HG02973 (cell line): ENCODE measurements at regions not wholly inside any gene's neighbourhood (a gene's known extent, or its start where the extent isn't known, plus 50 kb on each side); places are given as distances from the start of the nearest gene placed in this dataset.
"Not testable (repeated sequence)": the region's sequence is repeated elsewhere in the genome, so short reads cannot be mapped to it uniquely, and the experiment has no call there.

Experiments
- ATAC-seq: cut with Tn5 transposase; IDR thresholded peaks from one replicate; pipeline ENCODE4 v1.9.1; 2021; ENCODE audit warnings: moderate library complexity; ENCODE audit not compliant: unreplicated experiment

DNA sequence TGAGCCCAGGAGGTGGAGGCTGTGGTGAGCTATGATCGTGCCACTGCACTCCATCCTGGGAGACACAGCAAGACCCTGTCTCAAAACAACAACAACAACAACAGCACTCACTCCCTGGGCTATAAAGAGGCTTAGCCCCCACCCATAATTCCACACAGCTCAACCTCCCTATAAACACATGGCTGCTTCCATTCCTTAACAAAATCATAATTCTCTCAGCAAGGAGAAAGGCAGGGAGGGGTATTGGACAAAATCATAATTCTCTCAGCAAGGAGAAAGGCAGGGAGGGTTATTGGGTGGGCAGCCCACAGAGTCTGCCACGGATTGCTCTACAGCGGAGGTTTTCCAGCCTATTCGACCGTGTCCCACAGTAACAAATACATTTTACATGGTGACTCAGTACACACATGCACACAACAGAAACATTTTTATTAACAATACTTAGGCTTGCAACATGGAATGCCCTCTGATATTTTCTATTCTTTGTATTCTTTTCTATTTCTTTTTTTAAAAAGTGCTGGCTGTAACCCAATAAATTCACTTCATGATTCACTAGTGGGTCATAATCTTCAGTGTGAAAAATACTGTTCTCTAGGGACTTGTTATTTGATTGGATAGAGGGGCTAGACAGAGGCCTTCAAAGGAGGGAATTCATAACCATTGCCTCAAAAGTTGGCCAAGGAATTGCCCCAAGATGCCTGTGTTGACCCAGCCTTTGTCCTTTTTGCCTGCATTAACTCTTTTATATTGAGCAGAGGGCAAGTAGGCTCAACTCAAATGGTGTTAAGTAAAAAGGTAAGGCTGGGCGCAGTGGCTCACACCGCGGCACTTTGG lies 50.6 kb upstream of the ZMYND8 start:
- no peak for ATAC-seq

- ATAC-seq, result no peak
Observed at GRCh38 chr20:47411161-47411560, 54.7 kb upstream of the ZMYND8 start.

- ATAC-seq, result no peak
Observed at GRCh38 chr20:47412083-47412482, 55.6 kb upstream of the ZMYND8 start.

DNA sequence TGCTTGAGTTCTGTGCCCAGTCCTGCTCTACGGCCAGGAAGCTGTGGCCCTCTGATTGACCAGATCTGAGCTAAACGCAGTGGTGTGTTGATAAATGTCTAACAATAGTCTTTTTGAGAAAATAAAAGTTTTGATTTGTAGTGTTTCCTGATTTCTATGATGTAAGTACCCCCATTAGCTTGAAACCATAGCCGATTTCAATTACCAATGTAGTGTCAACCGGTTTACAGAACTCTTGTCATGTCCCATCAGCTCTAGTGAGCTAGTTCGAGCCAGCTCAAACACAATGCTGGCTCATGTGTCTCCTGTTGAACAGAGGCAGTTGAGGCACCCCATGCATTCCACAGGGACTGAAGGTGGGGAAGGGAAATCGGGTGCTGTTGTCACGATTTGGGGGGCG lies 56.7 kb upstream of the ZMYND8 start:
- no peak for ATAC-seq

- no peak for ATAC-seq
Observed at GRCh38 chr20:47417245-47418068, 61.0 kb upstream of the ZMYND8 start.

DNA sequence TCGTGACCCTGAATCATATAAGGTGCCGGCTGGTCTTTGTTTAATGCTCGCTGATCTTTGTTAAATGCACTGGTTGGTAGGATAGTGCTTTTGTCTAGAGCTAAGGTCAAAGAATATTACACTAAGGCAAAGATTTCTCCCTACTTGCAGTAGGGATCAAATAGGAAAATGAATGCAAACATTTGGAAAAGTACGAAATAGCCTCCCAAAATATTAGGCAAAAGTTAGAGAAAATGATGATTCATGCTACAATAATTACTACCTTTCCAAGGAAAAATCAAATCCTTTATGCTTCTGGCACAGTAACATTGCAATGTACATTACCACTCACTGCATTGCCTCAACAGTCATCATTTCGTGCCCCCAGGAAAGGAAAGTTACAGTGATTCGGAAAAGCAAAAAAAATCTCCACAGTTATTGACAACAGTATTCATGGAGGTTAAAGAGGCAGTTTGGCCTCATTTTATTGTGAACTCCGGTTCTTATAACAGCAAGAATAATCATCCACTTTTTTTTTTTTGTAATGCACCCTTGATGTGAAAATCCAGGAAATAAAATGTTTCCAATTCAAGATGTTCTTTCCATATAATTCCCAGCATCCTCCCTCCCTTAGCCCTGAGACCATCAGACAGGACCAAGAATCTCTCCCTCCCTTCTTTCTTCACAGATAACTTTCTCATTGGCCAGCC lies 61.7 kb upstream of the ZMYND8 start:
- ATAC-seq, result no peak

DNA sequence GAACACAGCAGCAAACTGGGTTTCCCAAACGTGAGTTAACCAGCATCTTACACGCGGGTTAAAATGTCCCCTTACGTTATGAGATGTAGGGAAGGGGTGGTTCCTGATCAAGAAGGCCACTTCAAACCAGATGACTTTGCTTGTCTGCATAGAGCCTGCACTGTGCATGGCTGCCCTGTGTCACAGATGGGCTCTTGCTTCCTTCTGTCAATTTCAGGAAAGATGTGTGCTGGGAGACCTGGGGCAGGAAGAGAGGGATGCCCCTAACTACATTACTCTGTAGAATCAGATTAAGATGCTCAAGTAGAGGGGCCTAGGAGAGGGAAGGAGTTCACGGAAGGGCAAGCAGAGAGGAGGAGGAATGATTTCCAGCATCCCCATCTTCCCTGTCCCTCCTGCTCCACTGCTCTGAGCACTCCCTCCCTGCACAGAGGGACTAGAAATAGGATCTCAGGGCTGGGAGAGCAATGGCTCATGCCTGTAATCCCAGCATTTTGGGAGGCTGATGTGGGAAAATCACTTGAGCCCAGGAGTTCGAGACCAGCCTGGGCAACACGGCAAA lies 63.5 kb upstream of the ZMYND8 start:
- no peak for ATAC-seq

DNA sequence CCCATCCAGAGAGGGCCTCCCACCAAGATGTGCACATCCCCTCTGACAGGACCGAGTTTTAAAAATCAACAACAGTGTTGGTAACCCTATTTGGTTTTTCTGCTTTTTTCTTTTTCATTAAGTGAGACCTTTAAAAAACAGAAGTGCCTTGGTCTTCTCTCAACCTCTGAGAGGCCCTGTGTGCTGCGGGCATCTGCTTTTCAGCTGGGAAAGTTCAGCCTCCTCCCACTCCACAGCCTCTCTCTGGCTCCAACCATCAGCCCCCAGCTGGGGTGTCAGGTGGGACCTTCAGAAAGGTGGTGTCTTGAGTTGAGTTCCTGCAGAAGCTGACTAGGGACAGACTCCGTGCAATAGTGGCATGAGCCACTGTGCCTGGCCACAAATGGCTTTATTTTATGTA lies 64.6 kb upstream of the ZMYND8 start:
- ATAC-seq, result no peak

DNA sequence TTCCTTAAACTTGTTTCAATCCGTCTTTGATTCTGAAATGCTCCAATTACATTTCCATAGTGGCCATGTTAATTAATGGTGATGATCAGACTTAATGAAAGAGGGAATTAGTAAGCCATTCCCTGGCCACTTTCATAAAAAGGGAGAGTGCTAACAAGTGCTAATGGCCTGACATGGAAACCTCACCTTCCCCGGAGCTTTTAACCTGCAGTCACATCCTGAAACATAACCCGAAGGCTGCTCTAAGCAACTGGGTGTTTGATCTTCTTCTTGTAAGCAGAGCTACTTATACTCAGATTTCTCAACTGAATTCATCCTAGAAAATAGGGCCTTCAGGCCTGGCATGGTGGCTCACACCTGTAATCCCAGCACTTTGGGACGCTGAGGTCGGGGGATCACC lies 67.1 kb upstream of the ZMYND8 start:
- no peak for ATAC-seq

DNA sequence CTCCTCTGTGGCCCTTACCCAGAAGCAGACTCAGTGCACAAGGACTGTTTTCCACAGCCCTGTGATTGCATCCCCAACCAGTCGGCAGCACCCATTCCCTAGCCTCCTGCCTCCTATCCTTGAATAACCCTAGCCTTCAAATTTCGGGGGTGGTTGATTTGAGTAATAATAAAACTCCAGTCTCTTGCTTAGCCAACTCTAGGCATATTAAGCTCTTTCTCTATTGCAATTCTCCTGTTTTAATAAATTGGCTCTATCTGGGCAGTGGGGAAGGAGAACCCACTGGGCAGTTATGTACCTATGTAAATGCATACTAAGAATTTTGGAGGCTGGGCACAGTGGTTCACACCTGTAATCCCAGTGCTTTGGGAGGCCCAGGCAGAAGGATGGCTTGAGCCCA lies 70.6 kb upstream of the ZMYND8 start:
- ATAC-seq, result no peak

DNA sequence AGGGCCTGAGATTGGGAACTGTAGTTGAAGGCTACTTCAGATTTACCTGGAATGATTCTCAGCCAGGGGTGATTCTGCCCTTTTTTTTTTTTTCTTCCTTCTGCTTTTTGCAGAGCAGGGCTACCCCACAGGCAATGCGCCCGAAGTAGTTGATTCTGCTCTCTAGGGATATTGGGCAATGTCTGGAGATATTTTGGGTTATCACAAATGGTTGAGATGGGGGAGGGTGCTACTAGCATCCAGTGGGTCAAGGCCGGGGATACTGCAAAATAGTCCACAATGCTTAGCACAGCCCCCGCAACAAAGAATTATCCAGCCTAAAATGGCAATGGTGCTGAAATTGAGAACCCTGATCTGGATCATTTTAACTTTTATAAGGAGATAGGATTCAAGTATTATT lies 71.2 kb upstream of the ZMYND8 start:
- ATAC-seq, result no peak

DNA sequence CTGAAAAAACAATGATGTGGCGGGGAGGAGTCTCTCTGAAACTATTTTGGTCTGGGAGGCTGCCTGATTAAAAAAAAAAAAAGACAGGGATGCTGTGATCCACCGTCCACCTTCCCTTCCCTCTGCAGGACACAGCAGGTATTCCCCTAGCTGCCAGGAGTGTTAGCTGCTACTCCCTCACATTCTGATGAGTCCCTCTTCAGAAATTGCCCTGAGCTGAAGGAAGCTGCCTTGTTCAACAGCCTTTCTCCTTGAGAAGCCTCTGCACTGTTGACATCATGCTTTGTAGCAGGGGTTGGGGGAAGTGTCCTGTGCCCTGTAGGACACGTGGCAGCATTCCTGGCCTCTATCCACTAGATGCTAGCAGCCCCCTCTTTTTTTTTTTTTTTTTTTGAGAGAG lies 71.7 kb upstream of the ZMYND8 start:
- ATAC-seq, result no peak

GRCh38 chr20:47428851-47429336 lies 72.4 kb upstream of the ZMYND8 start:
- ATAC-seq, result no peak

DNA sequence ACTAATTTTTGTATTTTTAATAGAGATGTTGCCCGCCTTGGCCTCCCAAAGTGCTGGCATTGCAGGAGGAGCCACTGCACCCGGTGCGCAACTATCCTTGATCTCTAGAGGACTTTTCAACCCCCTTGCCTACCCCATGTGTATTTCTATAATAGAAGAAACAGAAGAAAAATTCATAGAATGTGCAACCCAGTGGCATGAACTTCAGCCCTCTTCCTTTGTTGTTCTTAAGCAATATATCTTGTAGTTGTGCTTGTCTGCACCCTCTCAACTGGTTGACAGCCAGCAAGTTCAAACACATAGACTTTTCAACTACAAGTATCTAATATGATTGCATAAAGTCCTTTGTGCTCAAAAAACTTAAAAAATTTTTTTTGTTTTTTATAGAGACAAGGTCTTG lies 72.3 kb upstream of the NCOA3 start:
- ATAC-seq, result no peak

GRCh38 chr20:47430862-47431588 lies 70.7 kb upstream of the NCOA3 start:
- no peak for ATAC-seq

- no peak for ATAC-seq
Observed at GRCh38 chr20:47432834-47433210, 68.9 kb upstream of the NCOA3 start.

- ATAC-seq, result not testable (repeated sequence)
Observed at GRCh38 chr20:47434128-47434779, 67.4 kb upstream of the NCOA3 start.

DNA sequence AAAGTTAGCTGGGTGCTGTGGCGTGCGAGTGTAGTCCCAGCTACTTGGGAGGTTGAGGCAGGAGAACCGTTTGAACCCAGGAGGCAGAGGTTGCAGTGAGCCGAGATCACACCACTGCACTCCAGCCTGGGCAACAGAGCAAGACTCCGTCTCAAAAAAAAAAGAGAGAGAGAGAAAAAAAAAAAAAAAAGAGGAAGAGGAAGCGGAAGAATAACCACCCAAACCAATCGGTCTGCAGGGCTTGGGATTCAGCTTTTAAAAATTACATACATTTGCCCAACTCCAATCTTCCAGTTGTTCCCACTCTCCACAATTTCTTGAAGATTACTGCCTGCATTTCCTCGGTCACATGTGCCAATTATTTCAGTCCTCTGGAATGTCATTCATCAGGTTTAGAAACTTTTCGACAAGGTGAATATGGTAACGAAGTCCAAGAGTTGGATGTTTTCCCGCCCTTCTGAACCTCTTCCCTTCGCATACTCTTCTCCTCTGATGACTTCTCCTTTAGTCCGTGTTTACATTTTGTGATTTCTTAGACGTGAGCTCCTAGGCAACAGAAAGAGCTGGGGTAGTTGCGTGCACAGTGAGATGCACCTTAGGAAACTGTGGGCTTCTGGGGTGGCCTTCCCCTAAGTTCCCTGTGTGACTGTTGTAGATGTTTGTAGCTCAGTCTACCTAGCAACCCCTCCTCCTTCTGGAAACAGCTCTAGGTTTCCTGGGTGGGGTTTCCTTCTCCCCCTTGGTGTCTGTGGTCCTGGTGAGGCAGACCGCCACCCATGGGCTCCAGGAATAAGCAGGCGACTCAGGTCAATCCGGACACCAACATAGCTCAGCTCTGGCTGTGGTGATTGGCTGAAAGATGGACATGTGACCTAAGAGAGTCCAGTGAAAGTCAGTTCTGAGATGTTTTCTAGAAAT lies 63.0 kb upstream of the NCOA3 start:
- ATAC-seq, result peak; percentile 50
